ENCODE measurements at regions not wholly inside any gene's neighbourhood (a gene's known extent, or its start where the extent isn't known, plus 50 kb on each side); places are given as distances from the start of the nearest gene placed in this dataset.

GRCh38 chr5:68544091-68544647, 328.6 kb downstream of the PIK3R1 start (continued):
- TF ChIP-seq MNT (conservative IDR thresholded peaks at IDR 0.05) (no peak), FUS (optimal IDR thresholded peaks at IDR 0.05; ENCODE audit: low read depth, low read length) (no peak), NKRF (IDR thresholded peaks at IDR 0.05; ENCODE audit: borderline replicate concordance) (no peak), ETS1 (conservative IDR thresholded peaks at IDR 0.05; ENCODE audit: control insufficient read depth, low read depth, low read length) (no peak)

Data from K562 (cell line).